Cerebellar cortex (tissue), 1 donor: ENCODE measurements at regions not wholly inside any gene's neighbourhood (a gene's known extent, or its start where the extent isn't known, plus 50 kb on each side); places are given as distances from the start of the nearest gene placed in this dataset.

Source experiments
- DNase-seq: peaks from one replicate; pipeline ENCODE4 v3.0.0-alpha.2; 2015; ENCODE audit warnings: low spot score

DNA sequence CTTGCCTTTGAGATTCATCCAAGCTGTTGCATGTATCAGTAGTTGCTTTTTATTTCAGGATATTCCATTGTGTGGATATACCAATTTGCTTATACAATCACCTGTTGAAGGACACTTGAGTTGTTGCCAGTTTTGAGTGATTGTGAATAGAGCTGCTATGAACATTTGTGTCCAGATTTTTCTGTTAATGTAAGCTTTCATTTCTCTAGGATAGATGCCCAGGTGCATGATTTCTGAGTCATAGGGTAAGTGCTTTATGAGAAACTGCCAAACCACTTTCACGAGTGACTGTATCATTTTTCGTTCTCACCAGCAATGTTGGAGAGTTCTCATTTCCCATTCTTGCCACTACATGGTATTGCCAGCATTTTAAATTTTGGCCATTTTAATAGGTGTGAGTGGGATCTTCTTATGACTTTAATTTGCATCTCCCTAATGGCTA lies 434.6 kb upstream of the RGS6 start:
- DNase-seq, result no peak

DNA sequence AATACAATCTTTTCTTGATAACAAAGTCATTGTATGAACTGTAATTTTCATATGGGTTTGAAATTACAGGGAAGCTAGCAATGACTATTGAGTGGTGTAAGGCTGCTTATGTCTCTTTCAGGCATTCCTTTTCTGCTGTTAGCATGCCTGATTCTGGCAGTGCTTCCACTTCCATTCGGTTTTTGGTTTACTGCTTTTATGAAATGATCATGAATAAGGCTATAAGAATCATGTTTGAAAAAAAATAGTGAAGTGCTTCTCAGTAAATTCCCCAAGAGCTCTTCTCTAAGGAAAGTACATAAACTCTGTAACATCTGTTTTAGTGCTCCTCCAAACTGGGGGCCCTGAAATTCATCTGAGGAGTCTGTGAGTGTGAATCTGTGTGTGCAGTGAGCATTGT lies 434.0 kb upstream of the RGS6 start:
- no peak for DNase-seq

DNA sequence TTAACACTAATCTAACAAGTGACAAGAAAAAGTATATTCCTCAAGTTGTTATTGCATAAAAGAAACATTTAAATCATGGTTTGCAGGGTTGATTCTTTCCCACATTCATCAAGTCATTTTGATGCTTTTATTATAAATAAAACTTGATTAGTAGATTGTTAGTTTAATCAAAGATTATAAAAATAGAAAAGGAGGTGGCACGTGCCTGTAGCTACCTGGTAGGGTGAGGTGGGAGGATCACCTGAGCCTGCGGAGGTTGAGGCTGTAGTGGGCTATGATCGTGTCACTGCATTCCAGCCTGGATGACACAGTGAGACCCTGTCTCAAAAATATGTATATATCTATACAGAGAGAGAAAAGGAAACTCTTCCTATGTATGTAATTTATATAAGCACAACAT lies 433.2 kb upstream of the RGS6 start:
- no peak for DNase-seq

DNA sequence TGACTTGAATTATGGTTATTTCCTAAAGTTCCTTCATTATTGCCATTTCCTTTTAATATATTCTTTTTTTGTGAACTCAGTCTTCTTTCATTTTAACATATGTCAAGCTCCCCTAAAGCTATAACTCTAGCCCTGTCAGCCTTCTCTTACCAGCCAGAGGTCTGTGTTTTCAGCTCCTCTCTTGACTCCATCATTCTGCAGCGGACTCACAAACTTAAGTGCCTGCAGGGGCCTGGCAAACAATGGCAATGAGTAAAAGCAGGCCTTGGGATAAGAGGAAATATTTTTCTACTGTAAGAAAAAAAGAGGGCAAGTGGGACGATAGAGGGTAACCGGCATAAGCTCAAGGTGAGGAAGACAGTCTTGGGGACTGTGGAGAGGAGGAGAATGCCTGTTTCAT lies 424.5 kb upstream of the RGS6 start:
- no peak for DNase-seq

DNA sequence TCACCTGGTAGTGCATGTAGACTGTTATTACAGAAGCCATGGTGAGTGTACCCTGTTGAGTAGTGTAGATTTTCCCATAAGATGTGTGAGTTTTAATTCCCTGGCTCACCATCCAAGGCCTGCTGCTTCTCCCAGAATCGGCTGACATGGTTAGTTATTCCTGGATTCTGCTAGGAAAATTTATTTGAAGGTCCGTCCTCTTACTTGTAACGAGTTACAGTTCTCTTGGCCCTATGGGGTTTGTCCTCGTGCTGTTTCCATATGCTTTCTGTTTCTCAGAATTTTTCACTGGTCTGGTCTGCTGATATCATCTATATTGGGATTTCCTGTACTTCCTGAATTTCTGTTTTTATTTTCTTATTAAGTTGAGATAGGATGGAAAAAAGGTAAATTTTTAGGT lies 423.3 kb upstream of the RGS6 start:
- DNase-seq, result no peak

DNA sequence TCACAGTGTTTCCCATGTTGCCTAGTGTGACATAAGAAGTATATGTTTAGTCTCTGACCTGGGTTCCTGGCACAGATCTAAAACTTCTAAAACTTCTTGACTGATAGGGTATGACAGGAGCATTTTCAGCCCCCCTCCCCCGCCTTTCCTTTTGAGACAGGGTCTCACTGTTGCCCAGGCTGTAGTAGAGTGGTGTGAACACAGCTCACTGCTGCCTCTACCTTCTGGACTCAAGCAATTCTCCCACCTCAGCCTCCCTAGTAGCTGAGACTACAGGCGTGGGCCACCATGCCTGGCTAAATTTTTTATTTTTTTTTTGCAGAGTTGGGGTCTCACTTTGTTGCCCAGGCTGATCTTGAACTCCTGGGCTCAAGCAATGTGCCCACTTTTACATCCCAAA lies 421.1 kb upstream of the RGS6 start:
- no peak for DNase-seq

DNA sequence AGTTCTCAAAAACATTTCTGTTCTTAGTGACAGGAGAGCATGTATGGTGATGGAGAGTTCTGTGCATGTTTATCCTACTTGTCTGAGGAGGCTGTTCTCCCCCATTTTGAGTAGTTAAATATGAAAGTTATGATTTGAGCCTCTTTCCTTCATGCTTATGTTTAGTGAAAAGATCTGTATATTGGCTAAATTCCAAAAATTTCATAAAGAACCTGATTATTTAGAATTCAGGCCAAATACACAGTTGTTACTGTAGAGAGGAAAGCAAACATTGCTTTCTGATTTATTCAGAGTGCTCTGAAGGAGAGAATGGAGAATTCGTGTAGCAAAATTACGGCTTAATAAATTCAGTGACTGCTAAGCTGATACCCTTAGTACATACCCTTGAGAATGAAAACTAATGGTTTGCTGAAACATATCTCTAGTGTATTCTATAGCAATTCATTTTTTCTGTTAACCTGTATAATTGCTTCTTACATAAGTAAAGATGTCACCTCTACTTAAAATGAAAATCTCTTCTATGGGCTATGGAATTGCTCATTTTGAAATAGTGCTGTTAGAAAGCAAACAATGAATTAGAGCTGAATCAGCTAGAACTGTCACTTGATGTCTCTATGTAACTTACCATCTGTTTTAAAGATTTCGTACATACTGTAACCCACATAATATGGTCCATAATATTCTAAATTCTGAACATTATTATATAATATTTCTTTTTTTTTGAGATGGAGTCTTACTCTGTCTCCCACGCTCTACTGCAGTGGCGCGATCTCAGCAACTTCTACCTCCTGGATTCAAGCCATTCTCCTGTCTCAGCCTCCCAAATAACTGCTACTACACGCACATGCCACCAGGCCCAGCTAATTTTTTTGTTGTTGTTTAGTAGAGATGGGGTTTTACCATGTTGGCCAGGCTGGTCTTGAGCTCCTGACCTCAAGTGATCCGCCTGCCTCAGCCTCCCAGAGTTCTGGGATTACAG lies 417.0 kb upstream of the RGS6 start:
- no peak for DNase-seq

DNA sequence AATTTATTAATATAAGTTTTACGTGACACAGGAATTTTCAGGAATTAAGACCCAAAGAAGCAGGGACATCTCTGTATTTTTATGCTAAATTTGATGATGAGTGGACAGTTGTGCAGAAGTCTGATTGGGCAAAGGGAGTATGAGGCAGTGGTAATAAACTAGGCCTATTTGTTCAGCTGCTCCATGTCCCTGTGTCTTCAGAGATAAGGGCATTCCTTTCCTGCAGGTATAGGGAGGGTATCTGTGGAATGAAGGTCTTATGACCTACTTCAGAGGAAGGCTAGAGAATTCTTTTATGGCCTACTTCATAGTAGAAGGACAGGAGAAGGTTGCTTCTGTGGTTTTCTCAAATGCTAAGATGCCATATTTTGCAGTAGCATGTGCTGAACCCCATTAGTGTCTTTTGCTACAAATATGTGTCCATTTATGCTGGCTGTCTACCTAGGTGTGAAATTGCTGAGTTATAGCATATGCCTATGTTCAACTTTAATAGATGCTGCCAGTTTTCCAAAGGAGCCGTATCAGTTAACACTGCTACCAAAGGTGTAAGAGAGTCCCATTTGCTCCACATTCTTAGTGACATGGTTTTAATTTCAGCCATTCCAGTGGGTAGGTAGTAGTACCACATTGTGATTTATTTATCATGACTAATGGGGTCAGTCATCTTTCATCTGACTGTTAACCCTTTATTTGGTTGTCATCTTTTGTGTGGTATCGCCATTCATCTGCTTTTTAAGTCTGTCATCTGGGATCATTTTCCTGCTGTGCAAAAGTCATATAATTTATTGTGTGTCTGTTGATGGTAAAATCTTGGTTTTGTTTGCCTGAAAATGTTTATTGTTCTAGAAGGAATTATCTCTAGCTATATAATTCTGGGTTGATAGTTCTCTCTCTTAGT lies 410.7 kb upstream of the RGS6 start:
- no peak for DNase-seq

DNA sequence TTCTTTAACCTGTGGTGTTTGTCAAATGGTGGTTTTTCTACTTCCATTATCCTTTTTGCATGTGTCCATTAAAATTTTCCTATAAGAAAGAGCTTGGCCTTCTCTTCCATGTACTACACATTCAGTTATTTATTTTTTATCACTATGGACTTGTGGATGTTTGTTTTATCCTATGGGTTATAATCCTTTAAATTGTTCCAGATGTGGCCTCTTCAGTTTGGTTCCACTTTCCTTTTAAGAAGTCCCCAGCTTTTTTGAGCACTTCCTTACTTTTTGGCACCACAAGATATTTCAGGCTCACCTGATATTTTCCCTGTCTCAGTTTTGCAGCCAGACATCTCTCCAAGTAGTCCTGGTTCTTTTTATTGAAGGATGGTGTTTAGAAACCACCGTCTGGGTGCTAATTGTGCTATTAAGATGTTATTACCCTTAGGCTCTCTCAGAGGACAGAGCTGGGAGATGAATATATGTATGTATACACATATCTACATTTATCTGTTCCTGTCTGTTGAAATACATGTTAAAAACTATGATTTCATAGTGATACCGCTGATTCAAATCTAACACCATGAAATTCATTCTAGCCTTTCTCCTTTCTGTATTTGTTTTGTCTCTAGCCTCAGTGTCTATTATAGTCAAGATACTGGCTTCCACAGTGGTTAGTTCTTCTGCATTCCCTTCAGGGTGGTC lies 408.5 kb upstream of the RGS6 start:
- DNase-seq, result no peak

DNA sequence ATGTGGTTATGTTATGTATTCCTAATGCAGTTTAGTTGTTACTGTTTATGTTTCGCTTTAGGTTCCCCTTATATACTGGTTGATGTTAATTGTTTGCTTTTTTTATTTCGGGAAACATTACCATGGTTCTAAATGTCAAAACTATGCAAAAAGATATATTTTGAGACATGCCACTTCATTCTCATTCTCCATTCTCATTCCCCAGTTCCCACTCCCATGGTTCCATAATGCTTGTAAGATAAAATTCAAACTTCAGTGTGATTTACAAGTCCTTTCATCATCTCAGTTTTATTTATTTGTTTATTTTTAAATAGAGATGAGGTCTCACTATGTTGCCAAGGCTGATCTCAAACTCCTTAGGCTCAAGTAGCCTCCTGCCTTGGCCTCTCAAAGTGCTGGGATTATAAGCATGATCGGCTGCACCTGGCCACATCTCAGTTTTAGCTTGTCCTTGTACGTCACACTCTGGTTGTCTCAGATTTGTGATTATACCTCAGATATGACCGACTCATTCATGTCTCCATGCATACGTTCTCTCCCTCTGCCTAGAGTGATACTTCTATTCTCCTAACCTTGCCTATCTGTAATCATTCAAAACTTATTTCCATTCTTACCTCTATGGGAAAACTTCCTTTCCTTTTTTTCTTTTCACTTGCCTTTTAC lies 407.8 kb upstream of the RGS6 start:
- DNase-seq, result no peak

DNA sequence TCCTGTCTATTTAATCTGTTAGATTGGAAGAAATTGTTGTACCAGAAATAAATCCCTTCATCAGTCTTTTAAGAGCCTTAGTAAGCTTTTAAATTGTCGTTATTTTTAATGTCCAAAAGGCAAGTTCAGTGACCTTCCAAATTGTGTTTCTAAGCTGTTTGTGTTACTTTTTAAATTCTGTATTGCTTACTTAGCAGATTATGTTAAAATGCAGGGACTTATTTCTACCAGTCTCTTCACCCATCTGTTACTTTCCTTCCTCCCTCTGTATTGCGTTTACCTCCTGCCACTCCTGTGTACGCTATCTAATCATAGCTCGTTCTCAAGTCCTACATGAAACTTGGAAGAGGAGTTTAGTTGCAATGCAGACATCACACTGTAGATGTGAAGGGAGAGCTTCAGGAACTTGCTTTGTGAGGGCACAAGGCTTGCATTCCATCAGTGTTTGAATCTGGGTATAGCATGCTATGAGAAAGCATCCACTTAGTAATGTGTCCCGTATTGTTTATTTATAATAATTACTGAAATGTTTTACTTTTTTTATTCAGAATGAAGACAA lies 406.5 kb upstream of the RGS6 start:
- DNase-seq, result no peak

DNA sequence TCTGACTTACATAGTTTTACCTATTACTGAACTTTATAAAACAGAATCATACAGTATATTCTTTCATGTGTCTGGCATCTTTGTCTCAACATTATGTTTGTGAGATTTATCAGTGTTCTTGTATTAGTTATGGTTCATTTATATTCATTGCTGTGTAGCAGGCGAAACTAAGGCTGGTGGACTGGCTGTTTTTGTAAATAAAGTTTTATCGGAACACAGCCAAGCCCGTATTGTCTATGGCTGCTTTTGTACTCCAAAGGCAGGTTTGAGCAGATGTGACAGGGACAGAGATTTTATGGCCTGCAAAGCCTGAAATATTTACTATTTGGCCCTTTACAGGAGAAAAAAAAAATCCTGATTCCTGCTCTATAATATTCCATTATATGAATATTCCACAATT lies 405.8 kb upstream of the RGS6 start:
- DNase-seq, result no peak

DNA sequence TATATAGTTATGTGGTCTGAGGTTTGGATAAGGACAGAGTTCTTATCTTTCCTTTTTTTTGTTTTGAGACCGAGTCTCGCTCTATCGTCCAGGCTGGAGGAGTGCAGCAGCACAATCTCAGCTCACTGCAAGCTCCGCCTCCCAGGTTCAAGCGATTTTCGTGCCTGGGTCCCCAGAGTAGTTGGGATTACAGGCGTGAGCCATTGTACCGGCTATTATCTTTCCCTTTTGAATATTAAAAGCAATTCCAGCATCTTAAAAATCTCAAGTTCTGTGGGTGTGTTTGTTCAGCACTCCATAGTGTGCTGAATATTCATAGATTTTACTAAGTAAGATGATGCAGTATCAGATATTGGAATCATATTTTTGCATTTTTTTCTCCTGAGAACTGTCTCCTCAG lies 404.4 kb upstream of the RGS6 start:
- no peak for DNase-seq

DNA sequence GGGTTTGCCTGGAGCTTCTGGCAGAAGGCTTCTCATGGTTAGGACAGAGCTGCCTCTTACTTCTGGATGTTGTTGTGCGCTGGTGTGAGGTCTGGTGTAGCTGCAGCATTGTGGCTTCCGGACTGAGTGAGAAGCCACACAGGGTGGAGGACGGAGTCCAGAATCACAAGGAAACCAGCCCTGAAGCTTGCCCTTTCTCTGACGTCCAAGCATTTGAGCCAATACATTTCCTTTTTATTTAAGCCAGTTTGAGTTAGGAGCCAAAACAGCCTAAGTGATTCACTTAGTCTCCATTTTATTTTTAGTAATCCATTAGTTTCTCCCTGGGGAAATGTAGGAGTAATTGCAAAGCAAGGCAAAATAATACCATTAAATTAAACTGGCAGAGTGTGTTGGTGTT lies 402.4 kb upstream of the RGS6 start:
- DNase-seq, result no peak

DNA sequence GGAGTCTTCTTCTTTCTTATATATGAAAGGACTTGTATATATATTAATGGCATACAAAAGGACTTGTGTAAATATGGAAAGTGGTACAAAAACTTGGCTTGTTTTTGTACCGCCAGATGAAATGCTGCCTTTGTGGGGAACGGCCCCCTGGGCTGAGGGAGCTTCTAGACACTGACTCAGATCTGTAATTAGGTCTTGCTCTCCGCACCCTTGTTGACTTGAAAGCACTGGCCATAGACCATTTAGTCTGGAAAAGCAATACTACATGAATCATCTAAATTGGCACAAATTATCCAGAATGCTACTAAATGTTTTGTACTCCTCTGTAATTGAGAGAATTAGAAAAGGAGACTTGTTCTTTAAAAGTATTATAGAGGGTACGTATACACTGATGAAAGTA lies 399.9 kb upstream of the RGS6 start:
- DNase-seq, result no peak

DNA sequence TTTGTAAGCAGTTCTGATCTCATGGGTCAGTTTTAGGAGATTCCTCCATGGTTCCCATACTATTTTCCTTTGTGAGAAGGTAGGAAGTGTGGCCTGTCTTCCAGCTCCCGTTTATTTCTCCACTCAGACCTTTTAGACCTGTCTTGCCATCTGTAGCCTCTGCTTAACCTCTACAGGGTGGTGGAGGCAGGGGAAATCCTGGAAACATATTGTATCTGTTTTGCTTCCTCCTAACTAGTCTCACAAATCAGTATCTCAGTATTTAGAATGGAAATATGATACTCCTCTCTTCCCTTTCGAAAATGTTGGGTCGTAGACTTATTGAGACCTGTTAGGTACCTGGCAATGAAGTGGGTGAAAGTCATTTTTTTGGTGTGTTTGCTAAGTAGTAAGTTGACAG lies 399.4 kb upstream of the RGS6 start:
- no peak for DNase-seq

DNA sequence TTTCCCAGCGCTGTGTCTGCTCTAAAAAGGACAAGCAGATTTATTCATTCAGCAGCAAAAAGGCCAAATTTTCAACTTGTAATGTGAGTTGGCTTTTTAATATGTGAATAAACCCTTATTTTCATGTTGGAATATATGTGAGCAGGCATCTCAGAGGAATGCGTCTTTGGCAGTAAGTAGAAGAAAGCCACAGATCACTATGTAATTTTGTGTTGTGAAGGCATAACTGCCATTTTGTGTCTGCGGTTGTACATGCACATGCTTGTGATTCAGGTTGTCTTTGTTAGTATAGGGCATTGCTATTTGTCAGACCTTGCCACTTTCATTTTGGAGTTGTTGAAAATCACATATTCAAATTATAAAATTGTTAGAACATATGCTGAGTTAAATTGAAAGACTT lies 398.8 kb upstream of the RGS6 start:
- no peak for DNase-seq

DNA sequence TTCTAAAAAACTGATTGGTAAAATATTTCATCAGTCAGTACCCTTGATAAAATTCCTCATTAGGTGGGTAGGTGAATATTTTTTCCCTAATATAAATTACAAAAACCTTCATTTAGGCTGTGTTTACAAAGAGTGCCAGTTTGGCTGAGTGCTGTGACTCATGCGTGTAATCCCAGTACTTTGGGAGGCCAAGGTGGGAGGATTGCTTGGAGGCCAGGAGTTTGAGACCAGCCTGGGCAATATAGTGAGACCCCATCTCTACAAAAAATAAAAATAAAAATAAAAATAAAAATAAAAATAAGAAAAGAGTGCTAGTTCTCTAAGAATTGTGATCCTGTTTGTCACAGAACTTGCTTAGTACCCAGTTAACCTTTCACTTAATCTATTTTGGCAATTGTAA lies 398.4 kb upstream of the RGS6 start:
- no peak for DNase-seq

DNA sequence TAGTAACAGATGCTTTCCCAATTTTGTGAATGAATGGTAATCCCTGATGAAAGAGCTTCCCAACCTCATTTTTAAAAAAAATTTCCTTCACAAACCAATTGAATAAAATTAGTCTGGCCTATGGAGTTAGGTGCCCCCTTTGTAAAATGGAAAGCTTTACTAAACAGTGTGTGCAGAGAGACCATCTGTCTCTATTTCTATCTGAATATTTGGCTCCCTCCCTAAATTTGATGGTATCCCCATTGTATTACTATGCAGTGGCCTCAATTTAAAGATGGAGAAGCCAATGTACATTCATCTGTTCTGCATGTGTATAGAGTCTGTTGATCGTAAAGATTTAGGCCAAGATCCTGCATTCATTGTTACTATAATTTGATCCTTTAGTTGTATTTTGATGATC lies 397.7 kb upstream of the RGS6 start:
- DNase-seq, result peak; percentile 48

DNA sequence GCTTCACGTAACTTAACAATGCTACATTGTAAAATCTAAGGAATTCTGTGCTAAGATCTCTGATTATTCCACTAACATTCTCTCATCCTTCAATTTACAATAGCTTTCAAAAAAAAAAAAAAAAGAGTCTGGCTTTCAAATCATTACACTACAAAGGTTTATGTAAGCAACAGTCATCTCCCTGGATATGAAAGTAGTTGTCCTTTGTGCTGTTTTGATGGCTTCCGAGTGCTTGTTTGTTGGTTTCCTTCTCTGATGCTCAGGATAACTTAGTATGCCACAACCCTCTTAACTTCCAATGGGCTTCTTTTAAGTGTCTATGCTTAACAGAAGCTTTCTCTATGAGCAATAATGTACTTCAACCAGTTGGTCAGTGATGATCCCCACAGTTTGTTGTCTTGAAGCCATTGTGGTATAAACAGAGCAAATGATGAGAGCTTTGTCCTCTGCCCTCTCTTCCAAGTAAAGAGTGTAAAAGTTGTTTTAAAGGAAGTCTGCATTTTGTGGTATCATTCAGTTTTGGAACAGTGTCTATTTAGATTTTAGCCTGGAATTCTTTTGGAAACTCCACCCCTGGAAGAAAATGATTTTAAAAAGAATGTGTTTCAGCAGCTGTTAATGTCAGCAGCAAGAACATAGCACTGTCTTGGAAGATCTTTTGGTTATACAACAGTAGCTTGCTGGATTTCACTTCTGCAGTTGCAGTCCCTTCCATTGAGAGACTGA lies 396.1 kb upstream of the RGS6 start:
- DNase-seq, result no peak
